ENCODE measurements at regions not wholly inside any gene's neighbourhood (a gene's known extent, or its start where the extent isn't known, plus 50 kb on each side); places are given as distances from the start of the nearest gene placed in this dataset.

- no peak for DNase-seq
- no peak overlapping the region for H3K4me3 ChIP-seq (ENCODE audit: low read depth, low read length)
- TF ChIP-seq, protein P1, sequence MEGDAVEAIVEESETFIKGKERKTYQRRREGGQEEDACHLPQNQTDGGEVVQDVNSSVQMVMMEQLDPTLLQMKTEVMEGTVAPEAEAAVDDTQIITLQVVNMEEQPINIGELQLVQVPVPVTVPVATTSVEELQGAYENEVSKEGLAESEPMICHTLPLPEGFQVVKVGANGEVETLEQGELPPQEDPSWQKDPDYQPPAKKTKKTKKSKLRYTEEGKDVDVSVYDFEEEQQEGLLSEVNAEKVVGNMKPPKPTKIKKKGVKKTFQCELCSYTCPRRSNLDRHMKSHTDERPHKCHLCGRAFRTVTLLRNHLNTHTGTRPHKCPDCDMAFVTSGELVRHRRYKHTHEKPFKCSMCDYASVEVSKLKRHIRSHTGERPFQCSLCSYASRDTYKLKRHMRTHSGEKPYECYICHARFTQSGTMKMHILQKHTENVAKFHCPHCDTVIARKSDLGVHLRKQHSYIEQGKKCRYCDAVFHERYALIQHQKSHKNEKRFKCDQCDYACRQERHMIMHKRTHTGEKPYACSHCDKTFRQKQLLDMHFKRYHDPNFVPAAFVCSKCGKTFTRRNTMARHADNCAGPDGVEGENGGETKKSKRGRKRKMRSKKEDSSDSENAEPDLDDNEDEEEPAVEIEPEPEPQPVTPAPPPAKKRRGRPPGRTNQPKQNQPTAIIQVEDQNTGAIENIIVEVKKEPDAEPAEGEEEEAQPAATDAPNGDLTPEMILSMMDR (IDR thresholded peaks at IDR 0.05; ENCODE audit: low read depth, low read length) = no peak
- no peaks in the 10 kb centered on the region for H3K27me3 ChIP-seq (ENCODE audit: insufficient read depth, low read depth, severe bottlenecking)
- no peak overlapping the region for H3K27ac ChIP-seq
- H3K9me3 ChIP-seq (ENCODE audit: severe bottlenecking) = no peaks in the 10 kb centered on the region
- H3K36me3 ChIP-seq = no peaks in the 10 kb centered on the region
Observed at GRCh38 chr6:115310156-115310555, 750.5 kb downstream of the FRK start.

GRCh38 chr6:115302731-115303130, 758.0 kb downstream of the FRK start:
- H3K27ac ChIP-seq = no peak overlapping the region
- H3K36me3 ChIP-seq = no peaks in the 10 kb centered on the region
- no peak overlapping the region for H3K4me3 ChIP-seq (ENCODE audit: low read depth, low read length)
- H3K27me3 ChIP-seq (ENCODE audit: insufficient read depth, low read depth, severe bottlenecking) = no peaks in the 10 kb centered on the region
- no peak for DNase-seq
- no peaks in the 10 kb centered on the region for H3K9me3 ChIP-seq (ENCODE audit: severe bottlenecking)
- TF ChIP-seq, protein P1 (IDR thresholded peaks at IDR 0.05; ENCODE audit: low read depth, low read length) = no peak

DNA sequence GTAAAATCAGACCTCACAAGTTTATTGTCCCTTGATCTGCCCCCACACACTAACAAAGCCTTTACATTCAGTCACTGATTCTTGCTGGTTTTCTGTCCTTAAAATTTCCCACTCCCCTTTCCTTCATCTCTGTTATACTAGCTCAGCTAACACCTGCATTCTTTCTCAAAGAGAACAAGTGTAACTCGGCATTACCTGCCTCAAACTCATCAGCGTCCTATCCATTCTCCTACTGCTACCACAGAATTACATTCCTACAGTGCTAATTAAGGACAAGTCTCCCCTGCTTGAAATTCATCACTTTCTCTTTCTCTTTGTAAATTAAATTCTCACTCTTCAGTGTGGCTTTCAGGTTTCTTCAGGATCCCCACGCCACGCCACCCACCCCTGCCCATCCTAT, 773.2 kb downstream of the FRK start:
- TF ChIP-seq, protein P1 (IDR thresholded peaks at IDR 0.05; ENCODE audit: low read depth, low read length) = no peak
- no peak for DNase-seq
- no peak overlapping the region for H3K4me3 ChIP-seq (ENCODE audit: low read depth, low read length)
- no peaks in the 10 kb centered on the region for H3K9me3 ChIP-seq (ENCODE audit: severe bottlenecking)
- no peak overlapping the region for H3K27ac ChIP-seq
- no peaks in the 10 kb centered on the region for H3K36me3 ChIP-seq
- no peaks in the 10 kb centered on the region for H3K27me3 ChIP-seq (ENCODE audit: insufficient read depth, low read depth, severe bottlenecking)

DNA sequence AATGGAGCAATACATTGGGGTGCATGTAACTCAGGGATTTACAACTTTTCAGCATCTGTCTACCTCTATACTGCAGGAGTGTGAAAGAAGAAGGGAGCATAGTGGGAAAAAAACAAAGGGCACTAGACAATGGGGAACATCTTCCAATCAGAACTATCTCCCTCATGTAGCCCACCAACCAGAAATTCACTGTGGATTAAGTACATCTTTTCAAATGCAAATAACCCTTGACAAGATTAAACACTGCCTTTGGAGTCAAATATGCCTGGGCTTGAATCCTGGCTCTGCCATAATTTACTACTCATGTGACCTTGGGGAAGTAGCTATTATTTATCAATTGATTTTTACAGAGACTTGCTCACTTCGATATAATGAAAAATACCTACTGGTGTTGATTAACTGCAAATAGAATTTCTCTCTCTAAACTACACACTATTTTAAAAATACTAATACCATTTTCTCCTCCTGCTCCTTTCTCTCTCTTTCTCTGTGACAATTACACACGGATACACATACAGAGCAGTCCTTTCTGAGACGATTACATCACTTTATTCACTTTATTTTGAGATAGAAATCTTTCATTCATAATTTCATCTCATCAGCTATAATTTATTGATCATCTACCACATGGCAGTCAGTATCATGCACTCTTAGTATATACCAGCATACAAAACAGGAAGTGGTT, 783.7 kb downstream of the FRK start:
- DNase-seq = no peak
- Histone ChIP-seq H3K36me3 (no peaks in the 10 kb centered on the region), H3K27me3 (ENCODE audit: insufficient read depth, low read depth, severe bottlenecking) (no peaks in the 10 kb centered on the region), H3K27ac (no peak overlapping the region), H3K4me3 (ENCODE audit: low read depth, low read length) (no peak overlapping the region), H3K9me3 (ENCODE audit: severe bottlenecking) (no peaks in the 10 kb centered on the region)
- TF ChIP-seq, protein P1 (IDR thresholded peaks at IDR 0.05; ENCODE audit: low read depth, low read length) = no peak

DNA sequence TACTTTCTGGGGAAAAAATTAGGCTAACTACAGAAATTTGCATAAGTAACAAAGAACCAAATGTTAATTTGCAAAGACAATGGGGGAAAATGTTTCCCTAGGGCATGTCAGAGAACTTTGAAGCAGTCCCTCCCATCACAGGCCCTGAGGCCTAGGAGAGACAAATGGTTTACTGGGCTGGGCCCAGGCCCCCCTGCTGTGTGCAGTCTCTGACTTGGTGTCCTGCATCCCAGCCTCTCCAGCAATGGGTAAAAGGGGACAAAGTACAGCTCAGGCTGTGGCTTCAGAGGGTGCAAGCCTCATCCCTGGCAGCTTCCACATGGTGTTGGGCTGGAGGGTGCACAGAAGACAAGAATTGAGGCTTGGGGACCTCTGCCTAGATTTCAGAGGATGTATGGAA, 788.4 kb downstream of the FRK start:
- no peaks in the 10 kb centered on the region for H3K27me3 ChIP-seq (ENCODE audit: insufficient read depth, low read depth, severe bottlenecking)
- no peaks in the 10 kb centered on the region for H3K9me3 ChIP-seq (ENCODE audit: severe bottlenecking)
- H3K4me3 ChIP-seq (ENCODE audit: low read depth, low read length) = no peak overlapping the region
- no peaks in the 10 kb centered on the region for H3K36me3 ChIP-seq
- H3K27ac ChIP-seq = no peak overlapping the region
- DNase-seq = no peak
- TF ChIP-seq, protein P1 (IDR thresholded peaks at IDR 0.05; ENCODE audit: low read depth, low read length) = no peak

- no peaks in the 10 kb centered on the region for H3K9me3 ChIP-seq (ENCODE audit: severe bottlenecking)
- no peaks in the 10 kb centered on the region for H3K27me3 ChIP-seq (ENCODE audit: insufficient read depth, low read depth, severe bottlenecking)
- no peak overlapping the region for H3K27ac ChIP-seq
- TF ChIP-seq, protein P1 (IDR thresholded peaks at IDR 0.05; ENCODE audit: low read depth, low read length) = peak; percentile 47
- no peaks in the 10 kb centered on the region for H3K36me3 ChIP-seq
- peak; percentile 17 for DNase-seq
- H3K4me3 ChIP-seq (ENCODE audit: low read depth, low read length) = no peak overlapping the region
Observed at GRCh38 chr6:115271434-115271833, 789.3 kb downstream of the FRK start.

All from WERI-Rb-1 (cell line).